NB4 (cell line): ENCODE measurements at regions not wholly inside any gene's neighbourhood (a gene's known extent, or its start where the extent isn't known, plus 50 kb on each side); places are given as distances from the start of the nearest gene placed in this dataset.

Source experiments
- POLR2A ChIP-seq: IDR thresholded peaks from 2 replicates; pipeline ENCODE4 v1.6.1; 2011; ENCODE audit warnings: mild to moderate bottlenecking; ENCODE audit not compliant: insufficient read length; ENCODE audit errors: extremely low read depth
- TF ChIP-seq, protein P1 (sequence below): IDR thresholded peaks from 2 replicates; pipeline ENCODE4 v1.6.1; 2011; ENCODE audit warnings: low read depth, low read length
- TF ChIP-seq, protein P2 (sequence below): IDR thresholded peaks from one replicate; pipeline ENCODE4 v1.5.1; 2012; ENCODE audit warnings: low read depth, low read length

- TF ChIP-seq, protein P1, sequence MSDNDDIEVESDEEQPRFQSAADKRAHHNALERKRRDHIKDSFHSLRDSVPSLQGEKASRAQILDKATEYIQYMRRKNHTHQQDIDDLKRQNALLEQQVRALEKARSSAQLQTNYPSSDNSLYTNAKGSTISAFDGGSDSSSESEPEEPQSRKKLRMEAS: no peak
- no peak for TF ChIP-seq POLR2A
- TF ChIP-seq, protein P2, sequence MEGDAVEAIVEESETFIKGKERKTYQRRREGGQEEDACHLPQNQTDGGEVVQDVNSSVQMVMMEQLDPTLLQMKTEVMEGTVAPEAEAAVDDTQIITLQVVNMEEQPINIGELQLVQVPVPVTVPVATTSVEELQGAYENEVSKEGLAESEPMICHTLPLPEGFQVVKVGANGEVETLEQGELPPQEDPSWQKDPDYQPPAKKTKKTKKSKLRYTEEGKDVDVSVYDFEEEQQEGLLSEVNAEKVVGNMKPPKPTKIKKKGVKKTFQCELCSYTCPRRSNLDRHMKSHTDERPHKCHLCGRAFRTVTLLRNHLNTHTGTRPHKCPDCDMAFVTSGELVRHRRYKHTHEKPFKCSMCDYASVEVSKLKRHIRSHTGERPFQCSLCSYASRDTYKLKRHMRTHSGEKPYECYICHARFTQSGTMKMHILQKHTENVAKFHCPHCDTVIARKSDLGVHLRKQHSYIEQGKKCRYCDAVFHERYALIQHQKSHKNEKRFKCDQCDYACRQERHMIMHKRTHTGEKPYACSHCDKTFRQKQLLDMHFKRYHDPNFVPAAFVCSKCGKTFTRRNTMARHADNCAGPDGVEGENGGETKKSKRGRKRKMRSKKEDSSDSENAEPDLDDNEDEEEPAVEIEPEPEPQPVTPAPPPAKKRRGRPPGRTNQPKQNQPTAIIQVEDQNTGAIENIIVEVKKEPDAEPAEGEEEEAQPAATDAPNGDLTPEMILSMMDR: no peak
These were observed 116.6 kb downstream of the RPIA start for GRCh38 chr2:88808083-88808482.
